ENCODE measurements at regions not wholly inside any gene's neighbourhood (a gene's known extent, or its start where the extent isn't known, plus 50 kb on each side); places are given as distances from the start of the nearest gene placed in this dataset.

- Histone ChIP-seq H4K5ac (ENCODE audit: insufficient read length, low read depth, low read length) (no peak overlapping the region), H2BK120ac (replicated peaks; ENCODE audit: low read depth, low read length) (no peak overlapping the region), H2BK12ac (ENCODE audit: low read depth, low read length) (no peak overlapping the region), H4K8ac (ENCODE audit: extremely low read depth, insufficient read depth, low read length) (no peak overlapping the region), H3K9ac (replicated peaks in 1 of 4; ENCODE audit: extremely low read depth in 1 of 4, low read depth in 3 of 4, low read length in 3 of 4) (no peak overlapping the region), H3K79me1 (ENCODE audit: low read depth, low read length) (no peaks in the 10 kb centered on the region), H3K23me2 (ENCODE audit: low read depth, low read length) (no peaks in the 10 kb centered on the region), H2BK5ac (ENCODE audit: low read depth, low read length) (no peak overlapping the region), H3K14ac (ENCODE audit: insufficient read length) (no peak overlapping the region), H3K4me3 (ENCODE audit: extremely low read depth in 1 of 4, insufficient read depth in 2 of 4, low read depth in 3 of 4, low read length in 4 of 4) (no peak overlapping the region), H4K91ac (replicated peaks; ENCODE audit: insufficient read length, low read length) (no peak overlapping the region), H3K4me1 (replicated peaks in 1 of 4; ENCODE audit: control insufficient read depth in 3 of 4, insufficient read depth in 4 of 4, low read length in 3 of 4) (peaks cover 0 to 6% (median under 1%) of the 10 kb centered on the region in 4 experiments; a peak in 2 of 7 replicates), H3K4me2 (ENCODE audit: insufficient read depth in 1 of 2, low read depth in 2 of 2, low read length in 2 of 2) (no peak overlapping the region), H3K9me3 (ENCODE audit: insufficient read depth in 2 of 2, low read depth in 1 of 2, low read length in 1 of 2) (no peaks in the 10 kb centered on the region), H3K23ac (ENCODE audit: insufficient read length) (no peak overlapping the region), H2BK20ac (ENCODE audit: low read length) (no peak overlapping the region), H3K27ac (ENCODE audit: low read depth, low read length) (no peak overlapping the region), H2BK15ac (ENCODE audit: low read length) (no peak overlapping the region), H3K56ac (replicated peaks; ENCODE audit: insufficient read length, low read depth, low read length) (no peak overlapping the region), H3K36me3 (ENCODE audit: control insufficient read depth in 2 of 4, insufficient read depth in 4 of 4, low read length in 3 of 4) (no peaks in the 10 kb centered on the region), H3K27me3 (replicated peaks in 1 of 4; ENCODE audit: control insufficient read depth in 3 of 4, extremely low read depth in 1 of 4, insufficient read depth in 3 of 4, low read length in 3 of 4) (peaks cover 0 to 2% (median 0%) of the 10 kb centered on the region in 4 experiments; a peak in 1 of 7 replicates), H2AFZ (ENCODE audit: low read length) (no peak overlapping the region), H4K20me1 (replicated peaks in 1 of 2; ENCODE audit: control insufficient read depth in 1 of 2, insufficient read depth in 2 of 2, low read length in 2 of 2) (no peaks in the 10 kb centered on the region), H2AK5ac (ENCODE audit: low read depth, low read length) (no peak overlapping the region), H3K18ac (ENCODE audit: extremely low read depth, low read length) (no peak overlapping the region), H3K4ac (replicated peaks; ENCODE audit: insufficient read length, low read depth, low read length) (no peak overlapping the region), H3K79me2 (ENCODE audit: control insufficient read depth in 1 of 2, insufficient read depth in 2 of 2, low read length in 2 of 2) (no peaks in the 10 kb centered on the region)
- ChIA-PET CTCF (ENCODE audit: partially characterized antibody) (interaction anchor here (1.1 to 1.3 kb wide), 2 partner anchors 10 to 46 kb away, joined by 4 read pairs; no protein-coding TSS in a partner anchor), POLR2A (ENCODE audit: partially characterized antibody) (no interaction called here)
- FAIRE-seq (no peak), DNase-seq (ENCODE audit: low read depth in 1 of 2, low spot score in 2 of 2) (no peak)
- TF ChIP-seq CBX5 (IDR thresholded peaks at IDR 0.05; ENCODE audit: low read depth, low read length) (no peak), TAF7 (optimal IDR thresholded peaks at IDR 0.05; ENCODE audit: borderline replicate concordance, low read depth, low read length) (no peak), HDAC2 (IDR thresholded peaks at IDR 0.05; ENCODE audit: borderline replicate concordance in 1 of 2, low read depth in 2 of 2, low read length in 2 of 2) (no peak), ASH2L (IDR thresholded peaks at IDR 0.05; ENCODE audit: low read length) (no peak), POU5F1 (IDR thresholded peaks at IDR 0.05; ENCODE audit: low read depth, low read length) (no peak), ATF2 (IDR thresholded peaks at IDR 0.05; ENCODE audit: low read length) (no peak), KDM5A (IDR thresholded peaks at IDR 0.05; ENCODE audit: low read length) (no peak), MAX (IDR thresholded peaks at IDR 0.05) (no peak), NANOG (IDR thresholded peaks at IDR 0.05; ENCODE audit: insufficient read depth, low read depth, low read length, poor library complexity, severe bottlenecking) (no peak), POLR2A (IDR thresholded peaks at IDR 0.05; ENCODE audit: control extremely low read depth in 1 of 2, low read depth in 2 of 2, low read length in 2 of 2) (no peak), SRF (IDR thresholded peaks at IDR 0.05; ENCODE audit: low read depth, low read length) (no peak), SUZ12 (IDR thresholded peaks at IDR 0.05; ENCODE audit: low read length) (no peak), CHD1 (IDR thresholded peaks at IDR 0.05; ENCODE audit: low read depth, low read length) (no peak), KDM4A (IDR thresholded peaks at IDR 0.05; ENCODE audit: low read depth, low read length, severe bottlenecking) (no peak)
Observed at GRCh38 chr6:145147559-145147958, 587.8 kb downstream of the EPM2A start.

Data from H1 (cell line).